22Rv1 (cell line): ENCODE measurements at regions not wholly inside any gene's neighbourhood (a gene's known extent, or its start where the extent isn't known, plus 50 kb on each side); places are given as distances from the start of the nearest gene placed in this dataset.
"Not testable (repeated sequence)": the region's sequence is repeated elsewhere in the genome, so short reads cannot be mapped to it uniquely, and the experiment has no call there.

ENCODE experiments used
- H3K27ac ChIP-seq: fragments of 450-650 bp; 2 replicates; pipeline ENCODE4 v1.5.1; 2017
- ZFX ChIP-seq: fragments of 450-650 bp; IDR thresholded peaks from 2 replicates; pipeline ENCODE4 v1.6.1; 2017; ENCODE audit warnings: antibody characterized with exemption, borderline replicate concordance
- TF ChIP-seq, protein P1 (sequence below): fragments of 450-650 bp; IDR thresholded peaks from 2 replicates; pipeline ENCODE4 v1.5.1; 2017; ENCODE audit warnings: mild to moderate bottlenecking

DNA sequence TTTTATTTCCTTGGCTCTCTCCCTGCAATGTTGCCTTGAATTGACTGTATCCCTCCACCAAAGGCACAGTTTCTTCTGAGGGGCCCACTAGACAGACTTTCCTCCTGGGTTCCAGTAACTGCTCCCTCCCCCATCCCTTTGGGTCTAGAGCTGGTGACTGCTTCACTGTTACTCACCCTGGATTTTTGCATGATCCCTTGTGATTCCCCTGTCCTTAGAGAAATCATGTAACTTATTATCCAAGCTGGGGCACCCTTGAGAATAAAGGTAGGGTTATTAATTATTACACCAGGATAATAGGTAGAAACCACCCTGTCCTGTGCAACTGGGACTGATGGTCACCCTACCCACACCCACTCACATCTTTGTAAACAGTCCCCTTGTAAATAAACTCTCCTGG, 67.5 kb upstream of the FYN start:
- no peak overlapping the region for H3K27ac ChIP-seq
- no peak for TF ChIP-seq ZFX
- TF ChIP-seq, protein P1, sequence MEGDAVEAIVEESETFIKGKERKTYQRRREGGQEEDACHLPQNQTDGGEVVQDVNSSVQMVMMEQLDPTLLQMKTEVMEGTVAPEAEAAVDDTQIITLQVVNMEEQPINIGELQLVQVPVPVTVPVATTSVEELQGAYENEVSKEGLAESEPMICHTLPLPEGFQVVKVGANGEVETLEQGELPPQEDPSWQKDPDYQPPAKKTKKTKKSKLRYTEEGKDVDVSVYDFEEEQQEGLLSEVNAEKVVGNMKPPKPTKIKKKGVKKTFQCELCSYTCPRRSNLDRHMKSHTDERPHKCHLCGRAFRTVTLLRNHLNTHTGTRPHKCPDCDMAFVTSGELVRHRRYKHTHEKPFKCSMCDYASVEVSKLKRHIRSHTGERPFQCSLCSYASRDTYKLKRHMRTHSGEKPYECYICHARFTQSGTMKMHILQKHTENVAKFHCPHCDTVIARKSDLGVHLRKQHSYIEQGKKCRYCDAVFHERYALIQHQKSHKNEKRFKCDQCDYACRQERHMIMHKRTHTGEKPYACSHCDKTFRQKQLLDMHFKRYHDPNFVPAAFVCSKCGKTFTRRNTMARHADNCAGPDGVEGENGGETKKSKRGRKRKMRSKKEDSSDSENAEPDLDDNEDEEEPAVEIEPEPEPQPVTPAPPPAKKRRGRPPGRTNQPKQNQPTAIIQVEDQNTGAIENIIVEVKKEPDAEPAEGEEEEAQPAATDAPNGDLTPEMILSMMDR = no peak

DNA sequence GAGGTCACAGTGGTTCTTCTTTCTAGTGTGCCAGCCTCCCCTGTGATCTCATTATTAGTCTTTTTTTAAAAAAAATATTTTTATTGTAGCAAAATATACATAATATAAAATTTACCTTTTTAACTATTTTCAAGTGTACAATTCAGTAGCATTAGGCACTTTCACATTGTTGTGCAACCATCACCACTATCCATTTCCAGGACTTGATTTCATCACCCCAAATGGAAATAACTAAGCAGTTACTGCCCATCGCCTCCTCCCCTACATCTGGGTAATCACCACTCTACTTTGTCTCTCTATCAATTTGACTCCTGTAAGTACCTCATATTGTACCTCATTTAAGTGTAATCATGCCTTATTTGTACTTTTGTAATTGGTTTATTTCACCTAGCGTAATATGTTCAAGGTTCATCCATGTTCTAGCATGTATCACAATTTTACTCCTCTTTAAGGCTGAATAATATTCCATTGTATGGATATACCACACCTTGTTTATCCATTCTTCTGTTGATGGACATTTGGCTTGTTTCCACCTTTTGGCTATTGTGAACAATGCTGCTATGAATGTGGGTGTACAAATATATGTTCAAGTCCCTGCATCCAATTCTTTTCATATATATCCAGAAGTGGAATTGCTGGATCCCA, 68.6 kb upstream of the FYN start:
- H3K27ac ChIP-seq = no peak overlapping the region
- no peak for TF ChIP-seq ZFX
- TF ChIP-seq, protein P1 = no peak

DNA sequence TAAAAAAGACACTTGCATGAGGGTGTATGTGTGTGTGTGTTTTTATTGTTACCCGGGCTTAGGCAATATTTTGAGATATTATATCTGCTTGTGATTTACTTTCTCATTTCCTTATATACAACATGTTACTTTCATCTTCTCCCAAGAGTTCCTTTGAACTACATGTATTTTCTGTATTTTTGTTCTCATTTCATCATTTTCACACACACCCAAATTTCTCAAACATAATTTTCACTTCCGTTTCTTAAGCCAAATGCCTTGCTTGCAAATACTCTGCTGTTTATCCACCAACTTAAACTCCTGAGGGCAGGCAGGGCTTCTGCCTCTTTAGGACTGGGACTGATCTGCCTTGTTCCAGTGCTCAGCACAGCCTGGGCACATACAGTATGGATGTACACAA, 69.3 kb upstream of the FYN start:
- no peak overlapping the region for H3K27ac ChIP-seq
- TF ChIP-seq, protein P1 = no peak
- TF ChIP-seq ZFX = no peak

DNA sequence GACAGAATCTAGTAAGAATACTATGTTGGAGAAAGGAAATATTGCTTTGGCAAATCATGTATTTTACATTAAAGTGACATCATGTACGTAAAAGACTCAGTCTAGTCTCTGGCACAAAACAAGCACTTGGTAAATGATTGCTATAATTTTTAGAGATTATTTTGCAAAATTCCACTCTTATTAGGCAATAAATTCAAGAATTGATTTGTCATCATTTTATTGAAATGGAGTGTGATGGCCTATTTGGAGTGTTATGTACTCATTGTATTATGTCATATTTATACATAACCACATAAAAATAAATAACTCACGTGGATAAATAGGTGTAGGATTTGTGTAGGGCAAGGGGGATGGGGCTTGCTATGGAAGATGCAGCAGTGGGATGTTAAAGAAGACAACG, 70.0 kb upstream of the FYN start:
- no peak overlapping the region for H3K27ac ChIP-seq
- no peak for TF ChIP-seq ZFX
- TF ChIP-seq, protein P1 = no peak

DNA sequence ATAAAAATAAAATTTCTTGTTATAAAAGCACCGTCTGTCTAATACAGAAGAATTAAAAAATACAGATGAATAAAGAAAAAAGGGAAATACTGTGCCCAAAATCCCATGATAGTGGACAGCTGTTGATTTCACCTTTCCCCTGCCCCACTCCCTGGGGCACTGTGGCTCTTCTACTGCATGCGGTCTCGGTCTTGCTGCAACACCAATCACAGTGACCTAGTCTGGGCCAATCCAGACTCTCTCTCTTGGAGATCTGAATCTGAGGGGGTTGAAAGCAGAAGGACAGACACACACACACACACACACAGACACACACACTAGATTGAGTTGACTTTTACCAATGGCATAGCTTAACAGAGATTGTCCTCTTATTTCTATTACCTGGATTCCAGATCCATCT, 70.5 kb upstream of the FYN start:
- TF ChIP-seq, protein P1 = no peak
- no peak for TF ChIP-seq ZFX
- no peak overlapping the region for H3K27ac ChIP-seq

DNA sequence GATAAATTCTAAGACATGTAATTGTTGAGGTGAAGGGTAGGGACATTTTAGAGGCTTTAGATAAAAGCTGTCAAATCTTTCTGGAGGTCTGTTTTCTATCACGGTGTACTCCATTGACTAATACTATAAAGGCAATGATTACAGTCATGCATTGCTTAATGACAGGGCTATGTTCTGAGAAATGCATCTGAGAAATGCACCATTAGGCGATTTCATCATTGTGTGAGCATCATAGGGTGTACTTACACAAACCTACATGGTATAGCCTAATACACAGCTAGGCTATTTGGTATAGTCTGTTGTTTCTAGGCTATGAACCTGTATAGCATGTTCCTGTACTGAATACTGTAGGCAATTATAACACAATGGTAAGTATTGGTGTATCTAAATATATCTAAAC, 71.3 kb upstream of the FYN start:
- no peak overlapping the region for H3K27ac ChIP-seq
- no peak for TF ChIP-seq ZFX
- TF ChIP-seq, protein P1 = no peak

DNA sequence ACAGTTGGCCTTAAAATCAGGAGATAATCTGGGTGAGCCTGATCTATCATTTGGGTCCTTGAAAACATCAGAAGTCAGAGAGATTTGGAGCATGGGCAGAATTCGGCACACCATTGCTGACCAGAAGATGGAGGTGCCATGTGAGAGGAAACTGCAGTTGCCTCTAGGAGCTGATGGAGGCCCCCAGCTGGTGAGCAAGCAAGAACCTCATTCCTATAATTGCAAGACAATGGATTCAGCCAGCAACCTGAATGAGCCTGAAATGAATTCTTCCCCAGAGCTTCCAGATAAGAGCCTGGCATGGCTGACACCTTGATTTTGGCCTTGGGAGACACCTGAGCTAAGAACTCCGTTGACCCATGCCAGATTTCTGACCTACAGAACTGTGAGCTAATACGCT, 76.3 kb upstream of the FYN start:
- no peak overlapping the region for H3K27ac ChIP-seq
- TF ChIP-seq, protein P1 = no peak
- no peak for TF ChIP-seq ZFX

DNA sequence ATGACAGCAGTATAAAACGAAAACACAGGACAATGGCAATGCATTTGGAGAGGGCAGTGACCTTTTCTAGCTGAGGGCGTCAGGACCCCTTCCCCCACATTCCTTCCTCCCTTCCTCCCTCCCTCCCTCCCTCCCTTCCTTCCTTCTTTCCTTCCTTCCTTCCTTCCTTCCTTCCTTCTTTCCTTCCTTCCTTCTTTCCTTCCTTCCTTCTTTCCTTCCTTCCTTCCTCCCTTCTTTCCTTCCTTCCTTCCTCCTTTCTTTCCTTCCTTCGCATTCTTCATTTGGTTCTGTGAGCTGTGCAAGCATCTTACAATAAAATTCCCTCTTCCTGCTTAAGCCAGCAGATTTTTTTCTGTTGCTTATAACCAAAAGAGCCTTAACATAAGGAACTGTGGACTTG, 76.7 kb upstream of the FYN start:
- not testable (repeated sequence) for H3K27ac ChIP-seq
